ENCODE measurements at regions not wholly inside any gene's neighbourhood (a gene's known extent, or its start where the extent isn't known, plus 50 kb on each side); places are given as distances from the start of the nearest gene placed in this dataset.

DNA sequence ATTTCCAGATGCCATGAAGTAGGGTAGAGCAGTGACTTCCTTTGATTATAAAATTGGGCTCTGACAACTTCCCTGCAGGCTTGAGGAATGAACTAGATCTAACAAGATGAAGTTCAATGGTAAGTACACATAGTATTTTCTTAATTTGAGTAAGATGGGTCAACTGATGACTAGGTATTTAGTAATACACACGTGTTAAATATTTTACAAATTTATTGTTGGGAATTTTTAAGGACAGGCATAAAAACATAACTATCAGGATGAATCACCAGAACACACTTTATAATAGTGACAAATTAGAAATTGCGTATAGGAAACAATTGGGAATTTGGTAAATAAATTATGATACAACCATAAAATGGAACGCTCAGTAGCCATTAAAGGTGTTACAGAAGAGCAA is 762.4 kb upstream of the SLC35B3 start:
- no peak for TF ChIP-seq POLR2AphosphoS5 (IDR thresholded peaks at IDR 0.05; ENCODE audit: insufficient read depth in 1 of 2, low read depth in 1 of 2)
- TF ChIP-seq POLR2A (IDR thresholded peaks at IDR 0.05), result no peak
- TF ChIP-seq, protein P1, sequence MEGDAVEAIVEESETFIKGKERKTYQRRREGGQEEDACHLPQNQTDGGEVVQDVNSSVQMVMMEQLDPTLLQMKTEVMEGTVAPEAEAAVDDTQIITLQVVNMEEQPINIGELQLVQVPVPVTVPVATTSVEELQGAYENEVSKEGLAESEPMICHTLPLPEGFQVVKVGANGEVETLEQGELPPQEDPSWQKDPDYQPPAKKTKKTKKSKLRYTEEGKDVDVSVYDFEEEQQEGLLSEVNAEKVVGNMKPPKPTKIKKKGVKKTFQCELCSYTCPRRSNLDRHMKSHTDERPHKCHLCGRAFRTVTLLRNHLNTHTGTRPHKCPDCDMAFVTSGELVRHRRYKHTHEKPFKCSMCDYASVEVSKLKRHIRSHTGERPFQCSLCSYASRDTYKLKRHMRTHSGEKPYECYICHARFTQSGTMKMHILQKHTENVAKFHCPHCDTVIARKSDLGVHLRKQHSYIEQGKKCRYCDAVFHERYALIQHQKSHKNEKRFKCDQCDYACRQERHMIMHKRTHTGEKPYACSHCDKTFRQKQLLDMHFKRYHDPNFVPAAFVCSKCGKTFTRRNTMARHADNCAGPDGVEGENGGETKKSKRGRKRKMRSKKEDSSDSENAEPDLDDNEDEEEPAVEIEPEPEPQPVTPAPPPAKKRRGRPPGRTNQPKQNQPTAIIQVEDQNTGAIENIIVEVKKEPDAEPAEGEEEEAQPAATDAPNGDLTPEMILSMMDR (IDR thresholded peaks at IDR 0.05), result no peak
- Histone ChIP-seq H3K27ac (no peak overlapping the region), H3K4me3 (no peak overlapping the region), H3K27me3 (no peaks in the 10 kb centered on the region), H3K9me3 (no peaks in the 10 kb centered on the region), H3K36me3 (no peaks in the 10 kb centered on the region), H3K4me1 (no peaks in the 10 kb centered on the region)
- no peak for DNase-seq (ENCODE audit: extremely low spot score in 2 of 2)
- intact Hi-C loops (cut with DNase I), result no loop called here

DNA sequence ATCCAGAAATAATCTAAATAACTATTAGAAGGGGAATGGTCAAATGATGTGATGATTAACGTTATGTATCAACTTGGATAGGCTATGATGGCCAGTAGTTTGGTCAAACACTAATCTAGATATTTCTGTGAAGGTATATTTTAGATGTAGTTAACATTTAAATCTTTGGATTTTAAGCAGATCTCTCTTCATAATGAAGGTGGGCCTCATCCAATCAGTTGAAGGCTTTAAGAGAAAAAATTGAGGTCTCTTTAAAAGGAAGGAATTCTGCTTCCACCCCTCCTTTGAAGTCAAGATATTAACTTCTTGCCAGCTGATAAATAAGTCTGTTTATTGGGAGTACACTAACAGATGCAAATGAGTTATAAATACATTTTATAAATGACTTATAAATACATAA is 760.0 kb upstream of the SLC35B3 start:
- no peak for DNase-seq (ENCODE audit: extremely low spot score in 2 of 2)
- TF ChIP-seq POLR2A (IDR thresholded peaks at IDR 0.05) (no peak), POLR2AphosphoS5 (IDR thresholded peaks at IDR 0.05; ENCODE audit: insufficient read depth in 1 of 2, low read depth in 1 of 2) (no peak)
- TF ChIP-seq, protein P1 (IDR thresholded peaks at IDR 0.05), result no peak
- intact Hi-C loops (cut with DNase I), result no loop called here
- no peaks in the 10 kb centered on the region for H3K36me3 ChIP-seq
- no peak overlapping the region for H3K4me3 ChIP-seq
- no peaks in the 10 kb centered on the region for H3K9me3 ChIP-seq
- H3K4me1 ChIP-seq, result no peaks in the 10 kb centered on the region
- H3K27ac ChIP-seq, result no peak overlapping the region
- no peaks in the 10 kb centered on the region for H3K27me3 ChIP-seq

- Histone ChIP-seq H3K27me3 (no peaks in the 10 kb centered on the region), H3K4me3 (no peak overlapping the region), H3K9me3 (no peaks in the 10 kb centered on the region), H3K27ac (no peak overlapping the region), H3K4me1 (no peaks in the 10 kb centered on the region), H3K36me3 (no peaks in the 10 kb centered on the region)
- intact Hi-C loops (cut with DNase I), result no loop called here
- no peak for TF ChIP-seq POLR2A (IDR thresholded peaks at IDR 0.05)
- DNase-seq (ENCODE audit: extremely low spot score in 2 of 2), result no peak
Observed at GRCh38 chr6:9192405-9192909, 757.1 kb upstream of the SLC35B3 start.

DNA sequence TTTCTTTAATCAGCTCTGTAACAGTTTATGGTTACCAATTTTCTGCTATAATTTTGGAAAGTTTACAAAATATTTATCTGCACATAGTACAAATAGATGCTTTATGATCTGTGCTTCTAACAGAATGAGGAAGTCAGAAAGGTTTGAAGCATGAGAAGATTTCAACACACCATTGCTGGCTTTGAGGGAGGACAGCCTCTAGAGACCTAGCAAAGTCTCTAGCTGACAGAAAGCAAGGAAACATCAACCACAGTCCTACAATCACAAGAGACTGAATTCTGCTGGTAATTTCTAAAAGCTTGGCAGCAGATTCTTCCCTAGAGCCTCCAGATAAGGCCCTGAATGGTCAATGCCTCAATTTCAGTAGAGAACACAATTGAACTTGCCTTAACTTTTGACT is 750.8 kb upstream of the SLC35B3 start:
- TF ChIP-seq, protein P1 (IDR thresholded peaks at IDR 0.05), result no peak
- TF ChIP-seq POLR2AphosphoS5 (IDR thresholded peaks at IDR 0.05; ENCODE audit: insufficient read depth in 1 of 2, low read depth in 1 of 2) (no peak), POLR2A (IDR thresholded peaks at IDR 0.05) (no peak)
- Histone ChIP-seq H3K4me3 (no peak overlapping the region), H3K9me3 (no peaks in the 10 kb centered on the region), H3K27me3 (no peaks in the 10 kb centered on the region), H3K4me1 (no peaks in the 10 kb centered on the region), H3K36me3 (no peaks in the 10 kb centered on the region), H3K27ac (no peak overlapping the region)
- intact Hi-C loops (cut with DNase I), result no loop called here
- no peak for DNase-seq (ENCODE audit: extremely low spot score in 2 of 2)

- no peaks in the 10 kb centered on the region for H3K36me3 ChIP-seq
- TF ChIP-seq POLR2AphosphoS5 (IDR thresholded peaks at IDR 0.05; ENCODE audit: insufficient read depth in 1 of 2, low read depth in 1 of 2) (no peak), POLR2A (IDR thresholded peaks at IDR 0.05) (no peak)
- TF ChIP-seq, protein P1 (IDR thresholded peaks at IDR 0.05), result no peak
- H3K27ac ChIP-seq, result no peak overlapping the region
- intact Hi-C loops (cut with DNase I), result no loop called here
- H3K27me3 ChIP-seq, result no peaks in the 10 kb centered on the region
- DNase-seq (ENCODE audit: extremely low spot score in 2 of 2), result no peak
- no peaks in the 10 kb centered on the region for H3K9me3 ChIP-seq
- no peaks in the 10 kb centered on the region for H3K4me1 ChIP-seq
- no peak overlapping the region for H3K4me3 ChIP-seq
Observed at GRCh38 chr6:9178071-9178470, 742.7 kb upstream of the SLC35B3 start.

Data from vagina (tissue), 2 donors.